Liver (tissue), 3 donors: ENCODE measurements at regions not wholly inside any gene's neighbourhood (a gene's known extent, or its start where the extent isn't known, plus 50 kb on each side); places are given as distances from the start of the nearest gene placed in this dataset.

ENCODE experiments used
- CTCF ChIP-seq: fragments of 150-350 bp; IDR thresholded peaks from 2 replicates; pipeline ENCODE4 v1.5.1; 2017; ENCODE audit warnings: improper control_type of control experiment, low read depth, low read length; ENCODE audit not compliant: missing input control
- FOXA2 ChIP-seq: IDR thresholded peaks from 2 replicates; pipeline ENCODE4 v1.6.1; 2016; ENCODE audit warnings: antibody characterized with exemption
- GABPA ChIP-seq, 2 donors: IDR thresholded peaks in 1 of 2; conservative IDR thresholded peaks in 1 of 2; 2 replicates each; pipeline ENCODE4 v1.6.1; 2016; ENCODE audit warnings: antibody characterized with exemption in 2 of 2, mild to moderate bottlenecking in 1 of 2, moderate library complexity in 1 of 2
- HNF4G ChIP-seq: IDR thresholded peaks from 2 replicates; pipeline ENCODE4 v1.6.1; 2016; ENCODE audit warnings: antibody characterized with exemption
- RAD21 ChIP-seq, 2 donors: IDR thresholded peaks; 2 replicates each; pipeline ENCODE4 v1.6.1; 2016; ENCODE audit warnings: antibody characterized with exemption in 2 of 2, mild to moderate bottlenecking in 2 of 2
- ZBTB33 ChIP-seq: IDR thresholded peaks from 2 replicates; pipeline ENCODE4 v1.6.1; 2016; ENCODE audit warnings: antibody characterized with exemption
- TF ChIP-seq, protein P1 (sequence below): IDR thresholded peaks from 2 replicates; pipeline ENCODE4 v1.6.1; 2016; ENCODE audit warnings: antibody characterized with exemption
- donor health status: healthy.
- donor health status: healthy.

- no peak for TF ChIP-seq FOXA2
- TF ChIP-seq CTCF, result no peak
- TF ChIP-seq, protein P1, sequence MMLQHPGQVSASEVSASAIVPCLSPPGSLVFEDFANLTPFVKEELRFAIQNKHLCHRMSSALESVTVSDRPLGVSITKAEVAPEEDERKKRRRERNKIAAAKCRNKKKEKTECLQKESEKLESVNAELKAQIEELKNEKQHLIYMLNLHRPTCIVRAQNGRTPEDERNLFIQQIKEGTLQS, result no peak
- no peak for TF ChIP-seq RAD21 (IDR thresholded peaks at IDR 0.05)
- no peak for TF ChIP-seq HNF4G
- TF ChIP-seq ZBTB33, result no peak
- no peak for TF ChIP-seq GABPA (IDR thresholded peaks at IDR 0.05 in 1 of 2, conservative IDR thresholded peaks at IDR 0.05 in 1 of 2)
Observed at GRCh38 chr5:117681431-117682254, 1107.0 kb upstream of the SEMA6A start.
